PC-9 (cell line): ENCODE measurements at regions not wholly inside any gene's neighbourhood (a gene's known extent, or its start where the extent isn't known, plus 50 kb on each side); places are given as distances from the start of the nearest gene placed in this dataset.

Experiments used
- BruUV-seq: library from RNA; stranded (reverse); fragments of 400-500 nt; replicated peaks from 2 replicates; lab custom pipeline; 2021; lab: Mats Ljungman, UMichigan
- CTCF ChIA-PET: fragments of 300-600 bp; sonication (Branson Sonifier 250); formaldehyde crosslinking; loops from one replicate; lab custom pipeline; 2022; ENCODE audit warnings: antibody characterized with exemption; lab: Charles Lee
- POLR2A ChIA-PET: fragments of 300-600 bp; sonication (Branson Sonifier 250); formaldehyde crosslinking; loops from one replicate; lab custom pipeline; 2022; ENCODE audit warnings: antibody characterized with exemption; ENCODE audit not compliant: unreplicated experiment; lab: Charles Lee
- DNase-seq, 2 experiments: peaks; one replicate each; pipeline versions ENCODE4 v3.0.0 to v3.0.0-alpha.2; 2015 to 2022; ENCODE audit warnings: mixed read lengths in 1 of 2
- H2AFZ ChIP-seq: fragments of 200-600 bp; sonication (generic); 2 replicates; pipeline ENCODE4 v1.8.1; 2017; ENCODE audit warnings: antibody characterized with exemption
- H3F3A ChIP-seq: fragments of 200-600 bp; sonication (generic); 2 replicates; pipeline ENCODE4 v1.8.1; 2017; ENCODE audit warnings: antibody characterized with exemption, mild to moderate bottlenecking, low read depth; ENCODE audit not compliant: insufficient read depth
- H3K27ac ChIP-seq: fragments of 200-600 bp; sonication (generic); 2 replicates; pipeline ENCODE4 v1.6.1; 2016; ENCODE audit warnings: mixed run types
- H3K27me3 ChIP-seq: fragments of 200-600 bp; sonication (generic); 2 replicates; pipeline ENCODE4 v1.6.1; 2016; ENCODE audit warnings: low read depth, mixed run types; ENCODE audit not compliant: insufficient read depth
- H3K36me3 ChIP-seq: fragments of 200-600 bp; sonication (generic); 2 replicates; pipeline ENCODE4 v1.6.1; 2016; ENCODE audit warnings: low read depth, mixed run types
- H3K4me1 ChIP-seq: fragments of 200-600 bp; sonication (generic); replicated peaks from 2 replicates; pipeline ENCODE4 v1.6.1; 2016; ENCODE audit warnings: mixed run types; ENCODE audit not compliant: insufficient read depth
- H3K4me2 ChIP-seq: fragments of 200-600 bp; sonication (generic); 2 replicates; pipeline ENCODE4 v1.6.1; 2017; ENCODE audit warnings: mixed run types
- H3K4me3 ChIP-seq: fragments of 200-600 bp; sonication (generic); 2 replicates; pipeline ENCODE4 v1.6.1; 2016; ENCODE audit warnings: mixed run types
- H3K79me2 ChIP-seq: fragments of 200-600 bp; sonication (generic); 2 replicates; pipeline ENCODE4 v1.6.1; 2017; ENCODE audit warnings: low read depth, mixed run types
- H3K9me2 ChIP-seq: fragments of 200-600 bp; sonication (generic); 2 replicates; pipeline ENCODE4 v1.8.1; 2017; ENCODE audit warnings: mild to moderate bottlenecking; ENCODE audit not compliant: insufficient read depth
- H3K9me3 ChIP-seq: fragments of 200-600 bp; sonication (generic); 2 replicates; pipeline ENCODE4 v1.8.1; 2016; ENCODE audit warnings: low read depth; ENCODE audit not compliant: insufficient read depth
- H4K20me1 ChIP-seq: fragments of 200-600 bp; sonication (generic); 2 replicates; pipeline ENCODE4 v1.8.1; 2017; ENCODE audit not compliant: insufficient read depth
- EZH2 ChIP-seq: fragments of 200-600 bp; sonication (generic); IDR thresholded peaks from 2 replicates; pipeline ENCODE4 v1.8.0; 2017; ENCODE audit warnings: antibody characterized with exemption, low read depth
- intact Hi-C: fragments of 100-400 bp; cut with micrococcal nuclease; formaldehyde crosslinking; loops from one replicate; pipeline ENCODE4 v1.10.0; 2022; ENCODE audit not compliant: unreplicated experiment
- TF ChIP-seq, protein P1 (sequence below): fragments of 200-600 bp; sonication (generic); conservative IDR thresholded peaks from 2 replicates; pipeline ENCODE4 v1.6.1; 2017; ENCODE audit warnings: mixed run types, antibody characterized with exemption, mild to moderate bottlenecking, moderate library complexity

DNA sequence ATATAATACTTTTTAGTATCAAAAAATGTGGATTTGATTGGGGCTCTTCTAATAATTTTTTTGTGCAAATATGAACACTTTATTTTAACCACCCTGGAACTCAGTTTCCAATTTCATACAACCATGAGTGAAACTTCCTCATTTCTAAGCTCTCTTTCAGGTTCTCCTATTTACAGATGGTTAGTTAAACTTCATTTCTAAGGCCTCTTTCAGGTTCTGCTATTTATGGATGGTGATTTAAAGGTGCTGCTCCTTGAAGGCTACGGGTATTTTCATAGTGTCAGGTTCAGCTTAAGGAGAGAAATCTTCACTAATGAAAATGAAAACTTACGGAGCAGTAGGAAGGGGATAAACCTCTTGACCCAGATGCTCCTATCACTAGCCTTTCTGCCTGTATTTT, 568.3 kb downstream of the KIF20B start:
- H3K9me2 ChIP-seq, result no peaks in the 10 kb centered on the region
- no peaks in the 10 kb centered on the region for H3K9me3 ChIP-seq
- no peak for DNase-seq
- no peaks in the 10 kb centered on the region for H4K20me1 ChIP-seq
- no peak overlapping the region for H2AFZ ChIP-seq
- no peaks in the 10 kb centered on the region for H3K4me1 ChIP-seq
- H3K4me3 ChIP-seq, result no peak overlapping the region
- no TSS peak for BruUV-seq
- H3K27me3 ChIP-seq, result no peaks in the 10 kb centered on the region
- CTCF ChIA-PET, result no interaction called here
- no peaks in the 10 kb centered on the region for H3K79me2 ChIP-seq
- H3K36me3 ChIP-seq, result no peaks in the 10 kb centered on the region
- TF ChIP-seq, protein P1, sequence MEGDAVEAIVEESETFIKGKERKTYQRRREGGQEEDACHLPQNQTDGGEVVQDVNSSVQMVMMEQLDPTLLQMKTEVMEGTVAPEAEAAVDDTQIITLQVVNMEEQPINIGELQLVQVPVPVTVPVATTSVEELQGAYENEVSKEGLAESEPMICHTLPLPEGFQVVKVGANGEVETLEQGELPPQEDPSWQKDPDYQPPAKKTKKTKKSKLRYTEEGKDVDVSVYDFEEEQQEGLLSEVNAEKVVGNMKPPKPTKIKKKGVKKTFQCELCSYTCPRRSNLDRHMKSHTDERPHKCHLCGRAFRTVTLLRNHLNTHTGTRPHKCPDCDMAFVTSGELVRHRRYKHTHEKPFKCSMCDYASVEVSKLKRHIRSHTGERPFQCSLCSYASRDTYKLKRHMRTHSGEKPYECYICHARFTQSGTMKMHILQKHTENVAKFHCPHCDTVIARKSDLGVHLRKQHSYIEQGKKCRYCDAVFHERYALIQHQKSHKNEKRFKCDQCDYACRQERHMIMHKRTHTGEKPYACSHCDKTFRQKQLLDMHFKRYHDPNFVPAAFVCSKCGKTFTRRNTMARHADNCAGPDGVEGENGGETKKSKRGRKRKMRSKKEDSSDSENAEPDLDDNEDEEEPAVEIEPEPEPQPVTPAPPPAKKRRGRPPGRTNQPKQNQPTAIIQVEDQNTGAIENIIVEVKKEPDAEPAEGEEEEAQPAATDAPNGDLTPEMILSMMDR, result no peak
- no peak for TF ChIP-seq EZH2
- no peak overlapping the region for H3K4me2 ChIP-seq
- intact Hi-C loops, result no loop called here
- H3K27ac ChIP-seq, result no peak overlapping the region
- H3F3A ChIP-seq, result no peaks in the 10 kb centered on the region
- POLR2A ChIA-PET, result no interaction called here

DNA sequence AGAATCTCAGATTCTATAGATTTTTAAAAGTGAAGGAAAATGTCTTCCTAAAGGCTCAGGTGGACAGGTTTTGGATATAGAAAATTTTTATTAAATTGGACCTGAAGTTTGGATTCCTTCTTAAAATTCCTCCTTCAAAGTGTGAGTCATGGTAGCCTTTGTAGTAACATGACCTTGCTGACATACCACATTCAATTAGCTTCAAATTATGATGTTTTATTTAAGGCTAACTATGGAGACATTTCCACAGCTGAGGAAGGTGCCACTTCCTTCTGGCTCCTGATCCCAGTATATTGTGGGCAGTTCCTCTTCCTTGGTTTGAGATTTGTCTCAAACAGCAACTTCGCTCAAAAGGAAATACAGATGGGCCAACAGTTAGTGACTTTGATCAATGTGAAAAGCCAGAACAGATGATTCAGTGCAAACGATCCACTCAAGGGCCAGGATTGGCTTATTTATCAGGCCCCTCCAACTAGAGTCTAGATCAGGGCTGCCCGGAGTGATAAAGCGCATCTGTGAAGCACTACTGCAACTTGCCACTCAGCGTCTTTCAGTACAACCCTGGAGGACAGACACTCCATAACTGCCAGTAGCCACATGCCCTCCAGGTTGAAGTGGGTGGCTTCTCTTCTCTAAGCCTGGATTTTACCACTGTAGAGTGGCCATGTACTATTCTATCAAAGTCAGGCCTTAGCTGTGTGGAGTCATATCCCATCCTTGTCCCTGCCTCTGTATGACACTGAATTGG, 573.5 kb downstream of the KIF20B start:
- Histone ChIP-seq H3K9me2 (no peaks in the 10 kb centered on the region), H3K27me3 (no peaks in the 10 kb centered on the region), H3K4me1 (no peaks in the 10 kb centered on the region), H3K36me3 (no peaks in the 10 kb centered on the region), H3K79me2 (no peaks in the 10 kb centered on the region), H2AFZ (no peak overlapping the region), H3K4me2 (no peak overlapping the region), H3F3A (no peaks in the 10 kb centered on the region), H3K27ac (no peak overlapping the region), H3K9me3 (no peaks in the 10 kb centered on the region), H4K20me1 (no peaks in the 10 kb centered on the region), H3K4me3 (no peak overlapping the region)
- no peak for TF ChIP-seq EZH2
- TF ChIP-seq, protein P1, result no peak
- intact Hi-C loops, result no loop called here
- DNase-seq, result no peak
- no TSS peak for BruUV-seq
- ChIA-PET CTCF (no interaction called here), POLR2A (no interaction called here)

DNA sequence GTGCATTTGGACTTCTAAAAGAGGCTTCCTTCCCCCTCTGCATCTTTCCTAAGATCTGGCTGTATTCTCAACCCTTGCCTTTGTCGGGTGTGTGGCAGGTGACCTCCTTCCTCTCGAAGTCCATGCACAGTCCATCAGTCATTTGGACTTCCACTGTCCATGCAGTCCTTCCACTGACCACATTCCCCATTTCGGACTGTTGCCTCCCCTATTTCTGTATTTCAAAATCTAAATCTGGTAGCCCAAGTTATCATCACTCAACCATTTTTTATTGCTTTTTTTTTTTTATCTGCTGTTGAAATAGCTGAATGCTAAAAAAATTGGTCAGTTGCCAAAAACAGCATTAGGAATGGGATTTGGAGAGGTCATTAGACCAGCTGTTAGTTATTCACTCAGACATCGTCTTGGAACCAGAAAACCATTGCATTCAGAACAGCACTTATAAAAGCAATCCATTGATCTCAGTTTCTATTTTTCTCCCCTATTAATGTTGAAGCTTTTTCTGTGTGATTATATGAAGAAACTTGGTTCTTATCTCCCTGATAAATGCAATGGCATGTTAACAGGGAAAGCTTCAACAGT, 575.6 kb downstream of the KIF20B start:
- Histone ChIP-seq H3K36me3 (no peaks in the 10 kb centered on the region), H3F3A (no peaks in the 10 kb centered on the region), H3K79me2 (no peaks in the 10 kb centered on the region), H3K27ac (no peak overlapping the region), H2AFZ (no peak overlapping the region), H3K4me1 (no peaks in the 10 kb centered on the region), H3K4me2 (no peak overlapping the region), H3K9me2 (no peaks in the 10 kb centered on the region), H4K20me1 (no peaks in the 10 kb centered on the region), H3K4me3 (no peak overlapping the region), H3K27me3 (no peaks in the 10 kb centered on the region), H3K9me3 (no peaks in the 10 kb centered on the region)
- ChIA-PET POLR2A (no interaction called here), CTCF (no interaction called here)
- intact Hi-C loops, result no loop called here
- no TSS peak for BruUV-seq
- no peak for DNase-seq
- TF ChIP-seq EZH2, result no peak
- TF ChIP-seq, protein P1, result no peak
